AG04450 (cell line): ENCODE measurements at regions not wholly inside any gene's neighbourhood (a gene's known extent, or its start where the extent isn't known, plus 50 kb on each side); places are given as distances from the start of the nearest gene placed in this dataset.
"Not testable (repeated sequence)": the region's sequence is repeated elsewhere in the genome, so short reads cannot be mapped to it uniquely, and the experiment has no call there.

Source experiments
- CTCF ChIA-PET: fragments of 300-600, 350-600 bp; formaldehyde crosslinking; extraction: SDS; loops from one replicate; lab custom pipeline; 2022; ENCODE audit warnings: antibody characterized with exemption, inconsistent platforms; lab: Charles Lee
- POLR2A ChIA-PET: fragments of 350-600 bp; formaldehyde crosslinking; extraction: SDS; loops from one replicate; lab custom pipeline; 2021; ENCODE audit warnings: antibody characterized with exemption, inconsistent platforms; lab: Yijun Ruan, JAX
- DNase-seq: peaks from one replicate; pipeline ENCODE4 v3.0.0-alpha.2; 2011; ENCODE audit warnings: low read depth, low spot score
- H3K27ac ChIP-seq: one replicate; pipeline ENCODE4 v1.5.1; 2012; ENCODE audit warnings: low read depth, low read length, control low read depth
- H3K27me3 ChIP-seq: one replicate; pipeline ENCODE4 v1.6.0; 2012; ENCODE audit warnings: low read length; ENCODE audit not compliant: control insufficient read depth, insufficient read depth
- H3K4me3 ChIP-seq: 2 replicates; pipeline ENCODE4 v1.5.1; 2011; ENCODE audit warnings: mild to moderate bottlenecking, low read depth, low read length, control low read depth
- H3K9me3 ChIP-seq: 2 replicates; pipeline ENCODE4 v1.5.1; 2012; ENCODE audit warnings: low read length; ENCODE audit not compliant: control insufficient read depth, insufficient read depth
- TF ChIP-seq, protein P1 (sequence below): IDR thresholded peaks from 2 replicates; pipeline ENCODE4 v1.5.1; 2011; ENCODE audit warnings: low read depth, low read length, control low read depth, inconsistent platforms

DNA sequence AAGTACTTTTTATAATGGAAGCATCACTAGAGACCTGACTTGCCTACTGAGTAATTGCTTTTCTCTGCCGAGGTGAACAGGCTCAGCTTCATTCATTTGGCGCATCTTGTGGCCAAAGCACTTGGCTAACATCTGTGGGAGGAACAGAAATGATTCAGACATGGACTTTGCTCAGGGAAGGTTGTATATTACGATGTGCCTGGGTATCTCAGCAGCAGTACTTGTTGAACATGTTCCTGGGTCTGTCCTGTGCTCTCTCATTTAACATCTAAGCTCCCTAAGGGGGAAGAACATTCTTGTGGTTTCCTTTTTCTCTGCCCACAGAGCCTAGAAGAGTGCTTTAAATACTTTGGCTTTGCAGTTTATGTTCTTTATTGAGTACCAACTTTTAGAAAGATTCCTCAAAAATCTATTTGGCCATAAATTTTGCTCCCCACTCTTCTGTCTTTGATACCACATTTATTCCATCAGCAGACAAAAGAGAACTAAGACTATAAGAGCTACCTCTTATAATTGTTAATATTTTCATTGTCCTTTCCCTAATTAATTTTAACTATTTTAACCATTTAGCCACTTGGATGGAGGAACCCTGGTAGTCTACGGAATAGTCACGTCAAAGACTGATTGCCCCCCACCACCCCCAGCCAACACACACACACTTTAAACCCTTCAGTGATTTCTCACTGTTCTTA, 101.2 kb upstream of the EGLN3 start:
- Histone ChIP-seq H3K4me3 (no peak overlapping the region), H3K9me3 (no peaks in the 10 kb centered on the region), H3K27me3 (no peaks in the 10 kb centered on the region), H3K27ac (no peak overlapping the region)
- TF ChIP-seq, protein P1, sequence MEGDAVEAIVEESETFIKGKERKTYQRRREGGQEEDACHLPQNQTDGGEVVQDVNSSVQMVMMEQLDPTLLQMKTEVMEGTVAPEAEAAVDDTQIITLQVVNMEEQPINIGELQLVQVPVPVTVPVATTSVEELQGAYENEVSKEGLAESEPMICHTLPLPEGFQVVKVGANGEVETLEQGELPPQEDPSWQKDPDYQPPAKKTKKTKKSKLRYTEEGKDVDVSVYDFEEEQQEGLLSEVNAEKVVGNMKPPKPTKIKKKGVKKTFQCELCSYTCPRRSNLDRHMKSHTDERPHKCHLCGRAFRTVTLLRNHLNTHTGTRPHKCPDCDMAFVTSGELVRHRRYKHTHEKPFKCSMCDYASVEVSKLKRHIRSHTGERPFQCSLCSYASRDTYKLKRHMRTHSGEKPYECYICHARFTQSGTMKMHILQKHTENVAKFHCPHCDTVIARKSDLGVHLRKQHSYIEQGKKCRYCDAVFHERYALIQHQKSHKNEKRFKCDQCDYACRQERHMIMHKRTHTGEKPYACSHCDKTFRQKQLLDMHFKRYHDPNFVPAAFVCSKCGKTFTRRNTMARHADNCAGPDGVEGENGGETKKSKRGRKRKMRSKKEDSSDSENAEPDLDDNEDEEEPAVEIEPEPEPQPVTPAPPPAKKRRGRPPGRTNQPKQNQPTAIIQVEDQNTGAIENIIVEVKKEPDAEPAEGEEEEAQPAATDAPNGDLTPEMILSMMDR: no peak
- no peak for DNase-seq
- POLR2A ChIA-PET: no interaction called here
- CTCF ChIA-PET: no interaction called here

DNA sequence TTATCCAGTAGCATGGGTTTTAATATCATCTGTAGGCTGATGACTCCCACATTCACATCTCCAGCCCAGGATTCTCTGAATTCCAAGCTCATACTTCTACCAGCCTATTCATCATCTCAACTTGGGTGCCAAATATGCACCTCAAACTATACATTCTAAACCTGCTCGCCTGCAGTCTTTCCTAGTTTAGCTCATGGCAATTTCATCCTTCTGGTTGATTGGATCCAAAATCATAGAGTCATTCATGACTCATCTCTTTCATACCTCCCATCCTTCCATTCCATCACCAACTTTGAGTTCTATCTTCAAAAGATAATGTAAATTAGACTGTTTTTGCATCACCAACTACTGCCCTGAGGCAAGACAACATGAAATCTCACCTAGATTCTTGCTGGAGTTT, 99.7 kb upstream of the EGLN3 start:
- Histone ChIP-seq H3K4me3 (no peak overlapping the region), H3K27me3 (no peaks in the 10 kb centered on the region), H3K9me3 (no peaks in the 10 kb centered on the region), H3K27ac (no peak overlapping the region)
- ChIA-PET CTCF (no interaction called here), POLR2A (no interaction called here)
- no peak for DNase-seq
- TF ChIP-seq, protein P1: no peak

DNA sequence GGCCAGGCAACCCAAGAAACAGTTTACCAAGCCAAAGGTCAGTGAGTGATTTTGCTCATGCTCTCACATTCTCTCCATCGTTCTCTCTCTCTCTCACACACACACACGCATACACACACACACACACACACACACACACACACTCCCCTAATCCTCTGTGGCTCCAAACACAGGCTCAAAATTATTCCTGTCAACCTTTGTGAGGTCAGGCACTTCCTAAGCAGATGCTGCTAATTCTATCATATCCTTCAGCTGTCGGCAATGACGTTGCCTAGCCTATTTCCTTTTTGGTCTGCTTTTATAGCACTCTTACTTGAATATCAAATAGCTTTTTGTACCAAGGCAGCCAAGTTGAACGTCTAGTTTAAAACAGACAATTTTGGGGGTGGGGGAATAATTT, 98.9 kb upstream of the EGLN3 start:
- H3K27me3 ChIP-seq: no peaks in the 10 kb centered on the region
- no peak for DNase-seq
- no peak overlapping the region for H3K27ac ChIP-seq
- H3K9me3 ChIP-seq: no peaks in the 10 kb centered on the region
- CTCF ChIA-PET: no interaction called here
- TF ChIP-seq, protein P1: no peak
- POLR2A ChIA-PET: no interaction called here
- no peak overlapping the region for H3K4me3 ChIP-seq

DNA sequence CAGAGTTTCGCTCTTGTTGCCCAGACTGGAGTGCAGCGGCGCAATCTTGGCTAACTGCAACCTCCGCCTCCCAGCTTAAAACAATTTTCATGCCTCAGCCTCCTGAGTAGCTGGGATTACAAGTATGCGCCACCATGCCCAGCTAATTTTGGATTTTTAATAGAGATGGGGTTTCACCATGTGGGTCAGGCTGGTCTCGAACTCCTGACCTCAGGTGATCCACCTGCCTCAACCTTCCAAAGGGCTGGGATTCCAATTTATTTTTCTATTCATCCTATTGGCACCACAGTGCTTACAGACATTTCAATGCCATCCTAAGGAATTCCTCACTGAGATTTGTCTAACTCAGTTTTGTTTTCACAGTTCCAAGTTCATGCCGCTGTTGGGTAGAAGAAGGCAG, 98.3 kb upstream of the EGLN3 start:
- CTCF ChIA-PET: not testable (repeated sequence)

DNA sequence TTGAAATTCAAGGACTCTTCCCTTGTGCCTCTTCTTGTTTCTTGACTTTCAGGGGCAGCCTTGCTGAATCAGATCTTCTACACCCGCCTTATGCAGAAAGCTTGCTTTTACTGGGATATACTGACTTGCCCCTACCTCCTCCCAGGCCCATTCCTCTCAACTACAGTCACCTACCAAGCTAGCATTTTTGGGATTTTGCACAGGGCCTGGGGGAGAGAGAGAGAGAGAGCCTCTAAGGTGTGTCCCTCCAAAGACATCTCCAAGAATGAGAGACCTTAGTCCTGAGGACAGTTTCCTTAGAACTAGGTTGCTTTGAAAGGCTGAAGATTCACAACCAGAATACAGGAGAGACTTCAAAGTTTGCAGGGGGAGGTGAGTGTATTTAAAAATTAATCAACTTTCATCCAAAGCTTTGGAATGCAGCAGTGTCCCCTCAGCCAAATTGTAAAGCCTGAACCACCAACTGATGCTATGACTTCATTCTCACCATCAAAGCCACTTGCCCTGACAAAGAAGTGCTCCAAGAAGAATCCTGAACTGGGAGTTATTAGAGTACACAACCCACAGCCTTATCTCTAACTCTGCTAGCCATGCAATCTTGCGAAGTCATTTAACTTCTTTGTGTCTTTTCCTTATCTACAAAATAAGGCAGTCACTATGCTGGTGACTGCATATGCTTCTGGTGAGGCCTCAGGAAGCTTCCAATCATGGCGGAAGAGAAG, 96.1 kb upstream of the EGLN3 start:
- Histone ChIP-seq H3K4me3 (no peak overlapping the region), H3K27ac (no peak overlapping the region), H3K27me3 (no peaks in the 10 kb centered on the region), H3K9me3 (no peaks in the 10 kb centered on the region)
- POLR2A ChIA-PET: no interaction called here
- CTCF ChIA-PET: no interaction called here
- no peak for DNase-seq
- TF ChIP-seq, protein P1: no peak

More for the DNA sequence above, 98.3 kb upstream of the EGLN3 start:
- DNase-seq, H3K27me3 ChIP-seq, H3K27ac ChIP-seq, H3K9me3 ChIP-seq, POLR2A ChIA-PET, H3K4me3 ChIP-seq: not testable (repeated sequence)
